GM08714 (cell line): ENCODE measurements at regions not wholly inside any gene's neighbourhood (a gene's known extent, or its start where the extent isn't known, plus 50 kb on each side); places are given as distances from the start of the nearest gene placed in this dataset.

Experiments
- H3K4me3 ChIP-seq: fragments of 200-500 bp; sonication (Bioruptor generic); 2 replicates; pipeline ENCODE4 v1.5.1; 2014; ENCODE audit warnings: mild to moderate bottlenecking, low read length, inconsistent platforms
- ZNF274 ChIP-seq: IDR thresholded peaks from 2 replicates; pipeline ENCODE4 v1.6.1; 2012; ENCODE audit warnings: mild to moderate bottlenecking, low read depth, low read length

DNA sequence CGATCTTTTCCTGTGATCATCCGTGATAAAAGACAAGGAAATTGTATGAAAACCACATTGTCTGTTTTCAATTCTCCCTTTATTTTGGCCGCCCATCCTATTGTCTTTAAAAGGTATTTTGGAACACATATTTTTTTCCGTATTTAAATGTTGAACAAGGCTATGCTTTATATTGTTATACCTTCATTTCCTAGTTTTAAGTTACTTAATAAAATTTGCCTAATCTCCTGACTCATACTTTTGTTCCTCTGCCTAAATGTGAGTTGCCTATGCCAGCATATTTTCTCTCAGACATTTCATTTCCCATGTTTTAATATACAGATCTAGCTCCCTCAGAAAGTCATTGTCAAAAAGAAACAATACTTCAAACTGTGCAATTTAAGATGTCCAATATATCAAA lies 104.2 kb downstream of the SLITRK6 start:
- H3K4me3 ChIP-seq, result no peak overlapping the region
- no peak for TF ChIP-seq ZNF274

GRCh38 chr13:85693889-85694511 lies 105.2 kb downstream of the SLITRK6 start:
- no peak overlapping the region for H3K4me3 ChIP-seq
- no peak for TF ChIP-seq ZNF274

DNA sequence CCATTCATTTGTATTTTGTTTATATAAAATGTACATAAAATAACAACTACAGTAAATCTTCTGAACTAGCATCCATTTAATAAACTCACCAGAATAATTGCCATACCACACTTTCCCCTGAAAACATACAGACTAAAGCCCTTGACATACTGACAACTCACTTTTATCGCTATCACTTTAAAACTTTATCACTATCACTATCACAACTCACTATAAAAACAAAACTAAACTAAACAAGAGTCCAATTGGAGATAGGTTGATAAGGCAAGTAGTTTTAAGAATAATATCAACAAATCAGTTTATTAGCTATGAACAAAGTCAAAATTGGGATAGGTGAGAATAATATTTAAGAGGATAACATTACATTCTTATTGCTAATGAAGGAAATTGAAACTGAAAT lies 108.9 kb downstream of the SLITRK6 start:
- TF ChIP-seq ZNF274, result no peak
- no peak overlapping the region for H3K4me3 ChIP-seq

DNA sequence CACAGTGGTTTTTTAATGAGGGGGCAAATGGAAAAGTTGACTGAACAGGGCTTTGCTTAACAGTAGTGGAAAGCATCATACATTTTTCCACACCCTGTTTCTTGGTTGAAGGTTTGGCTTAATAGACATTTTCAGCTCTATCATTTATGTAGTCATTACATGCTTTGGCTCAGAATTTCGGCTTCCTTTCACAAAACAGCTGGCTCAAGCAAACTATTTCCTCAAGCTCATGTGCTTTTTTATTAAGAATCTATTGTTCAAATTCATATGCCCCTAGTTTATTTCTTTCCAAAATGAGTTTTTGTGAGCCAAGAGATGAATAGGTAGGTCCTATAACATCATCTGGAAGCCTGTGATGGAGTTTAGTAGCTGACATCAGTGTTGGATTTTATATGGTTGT lies 113.8 kb downstream of the SLITRK6 start:
- no peak overlapping the region for H3K4me3 ChIP-seq

GRCh38 chr13:85675151-85675907 lies 123.9 kb downstream of the SLITRK6 start:
- H3K4me3 ChIP-seq, result no peak overlapping the region
- TF ChIP-seq ZNF274, result no peak

More for the DNA sequence above, 113.8 kb downstream of the SLITRK6 start:
- TF ChIP-seq ZNF274, result no peak

DNA sequence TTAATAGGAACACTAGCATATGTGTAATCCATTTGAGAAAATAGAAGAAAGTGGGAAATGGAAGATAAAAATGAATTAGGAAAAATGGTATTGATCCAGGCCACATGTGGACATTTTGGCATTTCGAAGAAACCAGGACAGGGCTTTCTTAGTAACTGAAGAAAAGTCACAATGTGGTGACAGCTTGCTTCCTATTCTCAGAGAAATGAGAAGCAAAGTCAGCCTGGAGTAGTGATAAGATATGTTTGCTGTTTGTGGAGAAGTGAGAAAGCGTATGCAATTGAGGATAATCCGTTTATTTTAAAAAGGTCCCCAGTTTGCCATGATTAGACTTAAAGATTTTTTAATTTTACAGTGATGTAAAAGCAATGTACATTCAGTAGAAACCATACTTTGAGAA lies 127.9 kb downstream of the SLITRK6 start:
- no peak for TF ChIP-seq ZNF274
- no peak overlapping the region for H3K4me3 ChIP-seq

GRCh38 chr13:85666356-85666755 lies 132.9 kb downstream of the SLITRK6 start:
- no peak overlapping the region for H3K4me3 ChIP-seq
- TF ChIP-seq ZNF274, result no peak

GRCh38 chr13:85665286-85665685 lies 133.9 kb downstream of the SLITRK6 start:
- TF ChIP-seq ZNF274, result no peak

GRCh38 chr13:85663856-85664255 lies 135.4 kb downstream of the SLITRK6 start:
- no peak for TF ChIP-seq ZNF274
- no peak overlapping the region for H3K4me3 ChIP-seq

More at GRCh38 chr13:85665286-85665685, 133.9 kb downstream of the SLITRK6 start:
- no peak overlapping the region for H3K4me3 ChIP-seq

- no peak for TF ChIP-seq ZNF274
- no peak overlapping the region for H3K4me3 ChIP-seq
Observed at GRCh38 chr13:85662186-85662585, 137.0 kb downstream of the SLITRK6 start.

GRCh38 chr13:85661675-85662074 lies 137.5 kb downstream of the SLITRK6 start:
- no peak overlapping the region for H3K4me3 ChIP-seq
- no peak for TF ChIP-seq ZNF274

DNA sequence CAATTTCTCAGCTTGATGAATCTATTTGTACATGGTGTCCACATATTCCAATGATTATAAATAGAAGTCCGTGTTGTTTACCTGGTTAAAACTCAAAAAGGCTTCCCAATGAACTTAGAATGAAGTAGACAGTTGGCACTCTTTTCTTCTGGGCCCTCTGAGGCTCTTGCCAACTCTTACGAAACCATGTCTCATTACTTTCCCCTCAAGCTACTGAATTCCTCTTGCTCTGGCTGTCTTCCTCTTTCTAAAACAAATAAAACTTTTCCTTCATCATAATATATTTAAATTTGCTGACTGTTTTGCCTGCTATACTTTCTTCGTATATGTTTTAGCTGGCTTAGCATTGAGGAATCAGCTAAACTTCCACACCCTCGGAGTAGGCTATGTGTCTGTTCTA lies 139.7 kb downstream of the SLITRK6 start:
- no peak for TF ChIP-seq ZNF274
- no peak overlapping the region for H3K4me3 ChIP-seq

DNA sequence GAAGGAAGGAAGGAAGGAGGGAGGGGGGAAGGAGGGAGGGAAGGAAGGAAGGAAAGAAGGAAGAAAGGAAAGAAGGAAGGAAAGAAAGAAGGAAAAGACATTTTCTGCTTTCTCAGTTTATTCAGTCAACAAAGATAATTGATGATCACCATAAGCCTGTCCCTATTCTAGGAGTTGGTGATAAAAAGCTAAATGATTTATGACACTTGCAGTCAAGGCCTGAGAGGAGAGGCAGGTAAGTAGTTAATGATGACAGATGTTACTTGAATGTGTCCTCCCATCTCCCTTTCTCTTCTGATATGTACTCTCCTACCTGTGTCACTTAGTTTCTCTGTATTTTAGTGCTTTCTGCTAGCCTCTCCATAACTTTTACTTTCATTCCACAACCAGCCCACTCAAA lies 141.3 kb downstream of the SLITRK6 start:
- TF ChIP-seq ZNF274, result no peak
- no peak overlapping the region for H3K4me3 ChIP-seq

DNA sequence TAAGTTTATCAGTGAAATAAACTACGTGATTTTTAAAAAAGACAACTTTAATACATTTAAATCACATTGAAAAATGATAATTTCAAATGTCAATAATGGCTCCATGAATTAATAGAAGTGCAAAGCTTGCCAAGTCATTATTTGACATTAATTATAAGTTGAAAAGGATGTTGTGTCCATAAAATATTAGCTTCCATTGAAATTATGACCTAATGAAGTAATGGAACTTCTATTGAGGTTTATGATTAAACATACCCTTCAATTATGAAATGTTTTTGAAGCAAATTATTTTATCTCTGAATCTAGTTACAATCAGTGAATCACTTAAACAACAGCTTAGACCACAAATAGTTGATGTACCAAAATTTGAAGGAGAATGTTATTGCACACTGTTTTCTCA lies 144.2 kb downstream of the SLITRK6 start:
- no peak for TF ChIP-seq ZNF274
- H3K4me3 ChIP-seq, result no peak overlapping the region

- H3K4me3 ChIP-seq, result no peak overlapping the region
- TF ChIP-seq ZNF274, result no peak
Observed at GRCh38 chr13:85654227-85654626, 145.0 kb downstream of the SLITRK6 start.
